HEK293 (cell line): ENCODE measurements at regions not wholly inside any gene's neighbourhood (a gene's known extent, or its start where the extent isn't known, plus 50 kb on each side); places are given as distances from the start of the nearest gene placed in this dataset.

Experiments used
- CTCF ChIP-seq: fragments of 450-650 bp; formaldehyde crosslinking; IDR thresholded peaks from 2 replicates; pipeline ENCODE4 v1.5.1; 2016; ENCODE audit warnings: missing biosample characterization, missing genetic modification characterization
- PATZ1 ChIP-seq: fragments of 450-650 bp; formaldehyde crosslinking; IDR thresholded peaks from 2 replicates; pipeline ENCODE4 v1.5.1; 2016; ENCODE audit warnings: missing biosample characterization, missing genetic modification characterization
- REST ChIP-seq: fragments of 450-650 bp; formaldehyde crosslinking; IDR thresholded peaks from 2 replicates; pipeline ENCODE4 v1.5.1; 2016; ENCODE audit warnings: missing biosample characterization, missing genetic modification characterization
- YY1 ChIP-seq: fragments of 450-650 bp; formaldehyde crosslinking; IDR thresholded peaks from 2 replicates; pipeline ENCODE4 v1.5.1; 2018; ENCODE audit warnings: missing biosample characterization, missing genetic modification characterization
- ZNF214 ChIP-seq: fragments of 450-650 bp; formaldehyde crosslinking; IDR thresholded peaks from 2 replicates; pipeline ENCODE4 v1.5.1; 2017; ENCODE audit warnings: missing biosample characterization, mild to moderate bottlenecking, missing genetic modification characterization, borderline replicate concordance
- ZNF274 ChIP-seq, 2 experiments: fragments of 200-500 bp in 1 of 2; fragments of 450-650 bp in 1 of 2; sonication (Bioruptor generic) in 1 of 2; formaldehyde crosslinking in 1 of 2; IDR thresholded peaks; 2 replicates each; pipeline versions ENCODE4 v1.5.1 to v1.6.1; 2014 to 2016; ENCODE audit warnings: borderline replicate concordance in 1 of 2, inconsistent platforms in 1 of 2, low read length in 1 of 2, missing biosample characterization in 1 of 2, missing genetic modification characterization in 1 of 2
- ZNF280D ChIP-seq: fragments of 450-650 bp; formaldehyde crosslinking; IDR thresholded peaks from 2 replicates; pipeline ENCODE4 v1.5.1; 2016; ENCODE audit warnings: missing biosample characterization, missing genetic modification characterization
- ZNF518A ChIP-seq: fragments of 450-650 bp; formaldehyde crosslinking; conservative IDR thresholded peaks from 2 replicates; pipeline ENCODE4 v1.5.1; 2016; ENCODE audit warnings: low read depth, missing biosample characterization, missing genetic modification characterization
- ZNF560 ChIP-seq: fragments of 450-650 bp; formaldehyde crosslinking; IDR thresholded peaks from 2 replicates; pipeline ENCODE4 v1.5.1; 2017; ENCODE audit warnings: missing biosample characterization, missing genetic modification characterization, borderline replicate concordance
- ZNF660 ChIP-seq: fragments of 450-650 bp; IDR thresholded peaks from 2 replicates; pipeline ENCODE4 v1.5.1; 2018; ENCODE audit warnings: missing biosample characterization, mild to moderate bottlenecking, missing genetic modification characterization
- ZXDB ChIP-seq: fragments of 450-650 bp; formaldehyde crosslinking; IDR thresholded peaks from 2 replicates; pipeline ENCODE4 v1.5.1; 2016; ENCODE audit warnings: missing biosample characterization, missing genetic modification characterization

- TF ChIP-seq PATZ1 (tag by site-specific recombination) (no peak), ZNF518A (no peak), ZXDB (tag by site-specific recombination) (no peak), CTCF (tag by site-specific recombination) (no peak), ZNF274 (IDR thresholded peaks at IDR 0.05; ENCODE audit: low read length) (no peak), ZNF274 (tag by site-specific recombination; IDR thresholded peaks at IDR 0.05; ENCODE audit: borderline replicate concordance) (no peak), ZNF280D (tag by site-specific recombination) (no peak), REST (no peak), YY1 (no peak), ZNF660 (tag by site-specific recombination) (no peak), ZNF214 (tag by site-specific recombination) (no peak), ZNF560 (tag by site-specific recombination) (no peak)
Measured at GRCh38 chr9:116058421-116058820, 95.2 kb upstream of the PAPPA start.
